Dermis microvascular lymphatic vessel endothelial cell (primary cell): ENCODE measurements at regions not wholly inside any gene's neighbourhood (a gene's known extent, or its start where the extent isn't known, plus 50 kb on each side); places are given as distances from the start of the nearest gene placed in this dataset.
"Not testable (repeated sequence)": the region's sequence is repeated elsewhere in the genome, so short reads cannot be mapped to it uniquely, and the experiment has no call there.

Experiments used
- DNase-seq, 2 donors: peaks; one replicate each; pipeline versions ENCODE4 v3.0.0 to v3.0.0-alpha.2; 2010; ENCODE audit warnings: low read depth in 2 of 2

DNA sequence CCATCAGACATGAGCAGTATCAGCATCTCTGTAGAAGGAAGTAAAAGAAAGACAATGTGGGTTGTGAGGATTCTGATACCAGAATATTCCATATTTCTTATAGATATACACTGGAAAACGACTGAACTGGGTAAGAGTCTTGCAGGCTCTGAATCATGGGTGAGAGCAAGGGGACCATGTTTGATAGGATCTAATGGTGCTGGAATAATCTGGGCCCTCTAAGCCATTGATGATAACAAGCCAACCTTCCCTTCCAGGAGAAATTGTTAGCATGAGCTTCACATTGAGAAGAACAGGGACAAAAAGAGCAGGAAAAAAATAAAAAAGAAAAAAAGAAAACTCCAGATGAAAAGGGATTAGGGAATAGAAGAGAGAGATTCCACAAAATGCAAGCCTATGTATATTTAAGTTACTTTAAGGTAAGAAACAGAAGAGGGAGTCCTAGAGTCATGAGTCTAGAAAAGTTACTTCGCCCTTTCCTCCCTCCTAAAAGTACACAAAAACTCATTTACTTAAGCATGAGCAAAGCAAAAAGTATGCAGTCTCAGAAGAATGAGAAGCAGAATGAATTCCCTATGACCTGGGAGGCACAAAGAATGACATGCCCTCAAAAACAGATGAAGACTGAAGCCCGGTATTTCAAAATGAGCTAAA, 181.9 kb downstream of the TMEM26 start:
- no peak for DNase-seq

DNA sequence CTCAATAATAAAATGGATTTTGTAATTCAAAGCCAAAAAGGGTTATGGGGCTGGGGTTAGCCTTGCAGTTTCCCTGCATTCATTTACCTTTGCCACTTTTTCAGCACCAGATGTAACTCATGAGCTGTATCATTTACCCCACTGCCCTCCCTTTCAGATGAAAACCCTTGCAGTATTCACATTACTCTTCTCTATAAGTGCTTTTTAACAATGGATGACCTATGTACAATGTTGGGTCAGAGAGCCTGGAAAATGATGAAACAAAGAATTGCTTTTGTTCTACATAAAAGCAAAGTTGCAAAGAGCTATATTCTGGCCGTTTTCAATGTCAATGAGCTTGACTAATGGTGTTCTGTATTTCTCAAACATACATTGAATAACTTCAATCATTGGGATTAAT, 189.7 kb downstream of the TMEM26 start:
- no peak for DNase-seq

DNA sequence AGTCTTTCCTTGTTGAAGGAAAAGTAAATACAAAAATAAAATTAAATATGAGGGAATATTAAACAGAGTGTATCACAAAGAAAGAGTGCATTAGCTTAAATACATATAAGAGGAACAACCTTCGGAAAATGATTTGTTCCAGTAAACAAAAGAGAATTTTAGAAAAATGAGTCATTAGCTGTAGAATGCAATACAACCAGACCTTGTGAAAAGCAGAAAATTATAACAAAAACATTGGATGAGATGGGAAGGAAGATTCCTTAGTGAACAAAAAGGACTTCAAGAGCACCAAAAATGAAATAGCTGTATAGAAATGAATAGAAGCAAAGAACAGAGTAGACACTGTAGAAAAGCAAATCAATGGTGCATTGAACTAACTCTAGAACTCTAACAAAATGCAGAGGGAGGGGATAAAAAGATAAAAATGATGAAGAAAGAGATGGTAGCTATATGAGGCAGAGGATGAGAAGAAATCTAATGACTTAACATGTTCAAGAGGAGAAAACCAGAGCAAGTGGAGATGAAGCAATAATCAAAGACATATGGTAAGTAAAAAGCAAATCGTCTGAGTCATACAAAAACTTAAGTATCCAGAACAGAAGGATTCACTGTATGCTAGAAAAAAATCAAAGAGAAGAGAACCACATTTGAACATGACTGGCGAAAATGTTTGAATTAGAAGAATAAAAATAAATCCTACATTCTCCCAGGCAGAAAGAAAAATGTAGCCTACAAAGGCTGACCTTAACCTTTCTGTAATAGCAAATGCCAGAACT, 190.5 kb downstream of the TMEM26 start:
- no peak for DNase-seq

DNA sequence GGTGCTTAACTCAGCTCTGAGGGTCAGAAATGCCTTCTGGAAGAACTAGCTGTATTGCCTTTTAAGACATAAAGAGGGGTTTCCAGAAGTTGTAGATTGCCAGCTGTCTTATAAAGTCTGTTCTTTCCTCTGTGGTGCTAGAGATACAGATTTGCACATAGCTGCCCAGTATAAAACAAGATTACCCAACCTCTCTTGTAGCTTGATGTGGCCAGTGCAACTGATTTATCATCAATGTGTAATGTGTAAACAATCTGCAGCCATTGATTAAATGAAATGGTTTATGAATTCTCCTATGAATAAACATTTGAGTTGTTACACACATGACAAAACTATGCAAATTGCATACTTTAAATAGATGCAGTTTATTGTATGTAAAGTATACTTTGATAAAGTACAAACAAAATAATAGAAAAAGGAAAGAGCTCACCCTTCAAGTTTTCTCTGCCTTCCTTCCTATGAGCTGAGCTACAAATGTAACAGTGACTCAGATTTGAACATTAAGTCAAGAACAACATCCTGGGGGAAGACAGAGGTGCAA, 195.2 kb downstream of the TMEM26 start:
- no peak for DNase-seq

DNA sequence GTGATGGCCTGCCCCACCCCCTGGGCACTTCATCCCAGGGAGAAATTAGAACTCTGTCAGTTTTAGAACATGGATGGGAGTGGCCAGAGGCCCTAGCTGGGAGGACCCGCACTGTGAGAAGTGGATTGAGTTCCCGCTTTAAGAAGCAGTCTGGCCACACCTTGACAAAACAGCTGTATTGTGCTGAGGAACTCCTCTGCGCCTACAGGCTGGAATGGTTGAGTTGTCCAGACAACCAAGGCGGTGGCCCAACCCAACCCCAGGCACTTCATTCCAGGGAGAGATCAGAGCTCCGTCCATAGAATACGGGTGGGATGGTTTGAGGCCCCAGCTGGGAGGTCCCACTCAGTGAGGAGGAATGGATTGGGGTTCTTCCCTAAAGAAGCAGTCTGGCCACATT, 196.0 kb downstream of the TMEM26 start:
- no peak for DNase-seq

DNA sequence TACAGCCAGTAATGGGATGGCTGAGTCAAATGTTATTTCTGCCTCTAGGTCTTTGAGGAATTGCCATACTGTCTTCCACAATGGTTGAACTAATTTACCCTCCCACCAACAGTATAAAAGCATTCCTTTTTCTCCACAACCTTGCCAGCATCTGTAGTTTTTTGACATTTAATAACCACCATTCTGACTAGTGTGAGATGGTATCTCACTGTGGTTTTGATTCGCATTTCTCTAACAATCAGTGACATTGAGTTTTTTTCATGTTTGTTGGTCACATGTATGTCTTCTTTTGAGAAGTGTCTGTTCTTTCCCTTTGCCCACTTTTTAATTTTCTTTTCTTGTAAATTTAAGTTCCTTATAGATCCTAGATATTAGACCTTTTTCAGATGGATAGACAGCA, 200.9 kb downstream of the TMEM26 start:
- DNase-seq: not testable (repeated sequence)

DNA sequence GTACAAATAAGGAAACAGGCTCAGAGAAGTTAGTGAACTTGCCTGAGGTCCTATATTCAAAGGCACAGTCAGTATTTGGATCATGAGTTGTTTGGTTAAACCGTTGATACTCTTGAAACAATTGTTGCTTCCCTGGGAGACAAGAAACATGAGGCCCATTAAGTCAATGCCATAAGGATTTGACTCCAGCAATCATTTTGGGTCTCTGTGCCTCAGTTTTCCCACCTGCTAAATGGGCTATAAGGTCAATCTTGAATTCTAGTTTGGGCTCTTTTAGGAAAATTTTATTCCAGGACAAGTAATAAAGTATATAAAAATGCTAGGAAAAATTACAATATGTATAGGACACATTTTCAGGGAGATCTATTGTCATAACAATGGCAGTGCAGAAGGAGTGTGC, 202.1 kb downstream of the TMEM26 start:
- DNase-seq: no peak

DNA sequence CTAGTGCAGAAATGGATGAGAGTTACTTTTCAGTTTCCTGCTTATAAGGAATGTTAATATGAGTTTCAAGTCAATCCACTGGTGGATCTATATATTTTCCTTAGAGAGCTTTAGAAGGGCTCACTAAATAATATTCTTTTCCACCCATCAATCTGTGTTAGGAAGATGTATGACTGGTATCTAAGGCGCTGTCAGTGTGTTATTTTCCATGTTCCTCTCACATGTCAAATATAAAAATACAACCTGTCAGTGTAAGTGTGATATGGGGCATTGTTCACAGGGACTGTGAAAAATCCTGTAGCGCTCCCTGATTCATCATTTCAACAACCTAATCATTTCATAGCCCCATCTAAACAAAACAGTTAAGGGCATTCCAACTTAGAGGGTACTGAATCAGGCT, 203.1 kb downstream of the TMEM26 start:
- no peak for DNase-seq

DNA sequence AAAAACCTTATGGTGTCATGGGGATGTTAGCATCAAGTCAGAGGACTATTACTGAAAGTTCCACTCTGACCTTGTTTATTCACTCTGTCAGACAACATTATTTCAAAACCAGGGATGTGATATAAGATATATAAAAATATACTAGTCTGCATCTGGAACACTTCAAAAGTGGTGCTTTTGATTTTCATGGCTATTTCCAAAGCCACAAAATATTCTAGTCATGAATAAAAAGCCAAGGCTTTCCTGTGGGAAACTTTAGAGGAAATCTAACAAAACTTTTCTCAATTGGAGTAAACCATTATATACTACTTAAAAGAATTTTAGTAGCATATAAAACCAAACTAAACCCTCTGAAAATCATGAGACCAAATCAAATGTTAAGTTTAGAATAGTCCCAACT, 205.2 kb downstream of the TMEM26 start:
- no peak for DNase-seq

DNA sequence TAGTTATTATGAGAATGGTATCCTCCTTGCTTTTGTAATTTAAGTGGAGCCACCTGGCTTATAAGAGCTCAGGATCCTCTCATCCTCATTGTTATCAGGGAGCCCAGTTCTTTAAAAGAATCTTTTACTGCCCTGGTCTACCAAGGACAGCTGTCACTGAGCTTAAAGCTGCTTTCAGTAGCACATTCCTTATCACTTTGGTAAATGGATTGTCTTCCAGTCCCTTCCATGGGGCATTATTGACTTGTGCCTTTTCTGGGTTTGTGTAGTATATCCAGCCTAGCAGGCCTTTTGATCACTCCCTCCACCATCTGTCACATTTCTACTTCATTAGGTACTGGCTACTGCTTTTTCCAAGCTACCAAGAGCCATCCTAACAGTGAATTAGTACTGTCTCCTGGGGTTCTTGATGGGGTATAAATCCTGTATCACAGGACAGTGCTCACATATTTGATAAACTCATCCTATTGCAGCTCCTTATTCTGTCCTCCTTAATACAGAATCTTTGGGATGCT, 208.9 kb downstream of the TMEM26 start:
- no peak for DNase-seq

DNA sequence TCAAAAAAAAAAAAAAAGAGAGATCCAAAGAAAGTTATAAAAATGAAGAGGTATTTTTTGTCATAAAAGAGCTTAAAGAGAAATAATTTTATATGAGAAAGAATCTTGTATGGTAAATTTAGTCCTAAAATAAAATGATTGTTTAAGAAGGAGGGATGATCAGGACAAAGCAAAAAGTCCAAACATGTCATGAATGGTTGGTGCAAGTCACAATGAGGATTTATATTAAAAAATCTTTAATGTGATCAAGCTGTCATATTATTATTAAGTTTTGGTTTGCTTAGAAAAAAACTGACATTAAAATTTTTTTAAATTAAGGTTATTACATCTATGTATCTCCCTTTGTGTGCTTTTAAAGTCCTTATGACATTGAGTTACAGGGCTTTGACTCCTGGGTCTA, 220.4 kb downstream of the TMEM26 start:
- DNase-seq: no peak

DNA sequence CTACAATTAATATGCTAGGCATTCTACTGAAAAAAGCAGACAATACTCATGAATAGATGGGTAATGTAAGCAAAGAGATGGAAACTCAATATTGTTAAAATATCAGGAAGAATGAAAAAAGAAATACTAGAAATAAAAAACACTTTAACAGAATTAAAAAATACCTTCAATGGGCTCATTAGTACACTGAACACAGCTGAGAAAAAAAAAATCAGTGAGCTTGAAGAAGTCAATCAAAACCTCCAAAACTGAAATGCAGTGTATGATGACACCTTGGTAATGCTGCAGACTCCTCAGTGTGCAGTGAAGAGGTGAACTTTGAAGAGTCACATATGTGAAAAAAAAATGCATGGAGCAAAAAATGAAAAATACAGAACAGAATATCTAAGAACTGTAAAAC, 227.2 kb downstream of the TMEM26 start:
- DNase-seq: no peak

DNA sequence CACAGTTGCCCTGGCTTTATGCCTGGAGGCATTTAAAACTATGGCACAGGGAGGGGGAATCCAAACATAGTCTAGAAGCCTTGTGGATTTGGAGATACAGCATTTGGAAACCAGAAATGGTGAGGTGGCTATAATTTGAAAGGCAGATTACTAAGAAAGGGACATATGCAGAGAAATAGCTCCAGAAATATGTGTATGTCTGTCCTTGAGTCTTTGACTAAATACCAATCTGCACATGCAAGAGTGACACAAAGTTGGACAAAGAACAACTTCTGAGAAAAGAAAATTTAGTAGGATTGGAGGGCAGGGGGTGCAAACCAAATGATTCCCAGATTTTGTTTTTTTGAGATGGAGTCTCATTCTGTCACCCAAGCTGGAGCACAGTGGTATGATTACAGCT, 229.6 kb downstream of the TMEM26 start:
- no peak for DNase-seq

DNA sequence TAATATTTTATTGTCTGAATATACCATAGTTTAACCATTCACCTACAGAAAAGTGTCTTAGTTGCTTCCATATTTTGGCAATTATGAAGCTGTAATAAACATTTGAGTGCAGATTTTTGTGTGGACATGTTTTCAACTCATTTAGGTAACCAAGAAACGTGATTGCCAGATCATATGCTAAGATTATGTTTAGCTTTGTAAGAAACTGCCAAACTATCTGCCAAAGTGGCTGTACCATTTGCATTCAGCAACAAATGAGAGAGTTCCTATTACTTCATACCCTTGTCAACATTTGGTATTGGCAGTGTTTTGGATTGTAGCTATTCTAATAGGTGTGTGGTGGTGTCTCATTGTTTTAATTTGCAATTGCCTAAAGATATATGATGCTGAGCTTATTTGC, 233.5 kb downstream of the TMEM26 start:
- DNase-seq: no peak

DNA sequence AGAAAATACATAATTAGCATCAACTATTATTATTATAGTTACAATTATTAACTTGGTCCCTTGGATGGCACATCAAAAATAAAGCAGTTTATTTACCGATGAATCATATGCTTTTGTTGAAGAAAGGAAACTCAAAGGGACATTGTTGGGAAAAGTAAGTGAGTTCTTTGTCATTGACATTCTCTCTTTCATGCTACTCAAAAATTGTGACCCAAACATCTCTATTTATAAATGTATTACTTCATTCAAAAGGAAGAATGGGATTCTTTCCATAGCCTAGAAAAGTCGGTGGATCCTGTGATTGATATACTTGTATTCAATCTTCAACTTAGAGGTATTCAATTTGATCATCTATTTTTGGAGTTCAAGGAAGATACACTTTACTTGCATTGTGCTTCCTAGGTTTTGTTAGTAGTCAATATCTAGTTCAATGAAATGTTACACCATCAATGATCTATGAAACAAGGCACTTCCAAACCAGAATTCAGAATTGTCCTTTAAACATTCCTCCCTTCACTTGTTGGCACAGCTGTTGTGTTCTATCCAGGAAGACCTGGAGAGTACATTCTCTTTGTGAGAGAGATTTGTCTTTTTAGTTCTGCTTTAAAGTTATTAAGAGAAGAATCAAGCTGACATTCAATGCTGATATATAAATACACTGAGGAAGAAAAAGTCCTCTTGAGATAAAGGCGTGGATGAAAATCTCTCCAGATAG, 235.2 kb downstream of the TMEM26 start:
- no peak for DNase-seq

DNA sequence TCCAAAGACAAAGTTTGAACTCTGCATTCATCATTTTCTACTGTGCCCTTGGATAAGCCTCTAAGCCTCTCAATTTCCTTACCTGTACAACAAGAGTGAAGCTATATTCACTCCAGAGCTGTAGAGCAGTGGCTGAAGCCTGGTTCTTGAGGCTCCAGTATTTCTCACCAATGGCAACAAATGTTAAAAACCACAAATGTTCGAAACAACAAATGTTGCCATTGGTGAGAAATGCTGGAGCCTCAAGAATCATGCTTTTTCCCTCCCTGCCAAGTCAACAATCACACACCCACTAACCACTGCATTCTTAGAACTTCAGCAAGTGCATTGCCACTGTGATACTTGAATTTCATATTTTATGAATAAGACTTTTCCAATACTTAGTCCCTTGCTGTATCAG, 237.9 kb downstream of the TMEM26 start:
- DNase-seq: no peak

DNA sequence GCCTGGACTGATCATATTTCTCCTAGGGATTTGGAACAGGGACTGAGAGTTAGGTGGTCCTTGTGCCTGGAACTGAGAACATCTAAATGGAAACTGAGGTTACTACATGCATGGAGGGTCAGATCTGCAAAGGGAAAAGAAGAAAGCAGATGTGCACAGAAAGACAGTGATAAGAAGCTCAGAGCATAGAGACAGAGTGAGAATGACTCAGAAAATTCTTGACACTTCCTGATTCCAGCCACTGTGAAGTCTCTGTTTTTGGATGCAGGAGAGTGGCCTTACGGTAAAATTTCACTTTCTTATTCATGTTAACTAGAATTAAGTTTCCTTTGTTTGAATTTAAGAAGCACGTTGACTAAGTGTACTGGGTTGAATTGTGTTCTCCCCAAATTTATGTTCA, 241.7 kb downstream of the TMEM26 start:
- no peak for DNase-seq

DNA sequence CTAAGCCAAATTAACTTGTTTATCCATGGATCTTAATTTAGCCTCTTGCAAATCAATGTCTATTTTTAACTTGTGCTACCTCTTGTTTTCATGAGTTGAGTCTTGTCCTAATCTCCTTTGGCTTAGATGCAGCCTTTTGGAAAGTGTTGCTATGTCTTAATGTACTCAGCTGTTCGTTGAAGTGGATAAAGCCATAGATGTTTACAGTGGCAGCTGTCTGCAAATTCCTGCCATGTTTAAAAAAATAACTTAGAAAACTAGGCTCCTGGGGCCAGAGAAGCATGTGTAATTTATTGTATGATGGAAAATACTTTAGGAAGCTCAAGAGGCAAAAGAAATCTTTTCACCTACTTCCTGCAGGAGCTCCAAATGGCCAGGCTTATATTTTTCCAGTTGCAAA, 253.1 kb upstream of the RHOBTB1 start:
- DNase-seq: no peak

DNA sequence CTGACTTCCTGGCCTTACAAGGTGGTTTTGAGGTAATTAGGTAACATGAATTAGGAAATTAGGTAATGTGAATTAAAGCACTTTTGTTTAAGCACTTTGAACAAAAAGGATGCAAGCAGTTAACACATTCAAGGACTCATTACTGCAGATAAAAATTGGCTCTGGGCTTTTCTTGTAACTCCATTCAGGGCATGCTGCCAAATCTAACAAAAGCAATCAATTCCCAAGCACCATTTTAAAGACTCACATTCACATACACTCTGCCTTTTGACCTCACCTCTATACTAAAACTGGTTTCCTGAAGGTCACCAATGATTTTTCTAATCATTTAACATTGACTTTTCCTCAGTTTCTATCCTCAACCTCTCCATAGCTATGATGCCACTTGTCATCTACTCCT, 251.2 kb upstream of the RHOBTB1 start:
- no peak for DNase-seq

DNA sequence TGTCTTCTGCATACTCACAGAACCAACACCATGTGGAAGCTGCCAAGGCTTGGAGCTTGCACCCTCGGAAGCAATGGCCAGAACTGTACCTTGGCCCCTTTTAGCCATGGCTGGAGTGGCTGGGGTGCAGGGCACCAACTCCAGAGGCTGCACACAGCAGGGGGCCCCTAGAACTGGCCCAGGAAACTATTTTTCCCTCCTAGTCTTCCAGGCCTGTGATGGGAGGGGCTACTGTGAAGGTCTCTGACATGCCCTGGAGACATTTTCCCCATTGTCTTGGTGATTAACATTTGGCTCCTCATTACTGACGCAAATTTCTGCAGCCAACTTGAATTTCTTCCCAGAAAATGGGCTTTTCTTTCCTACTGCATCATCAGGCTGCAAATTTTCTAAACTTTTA, 248.6 kb upstream of the RHOBTB1 start:
- not testable (repeated sequence) for DNase-seq

DNA sequence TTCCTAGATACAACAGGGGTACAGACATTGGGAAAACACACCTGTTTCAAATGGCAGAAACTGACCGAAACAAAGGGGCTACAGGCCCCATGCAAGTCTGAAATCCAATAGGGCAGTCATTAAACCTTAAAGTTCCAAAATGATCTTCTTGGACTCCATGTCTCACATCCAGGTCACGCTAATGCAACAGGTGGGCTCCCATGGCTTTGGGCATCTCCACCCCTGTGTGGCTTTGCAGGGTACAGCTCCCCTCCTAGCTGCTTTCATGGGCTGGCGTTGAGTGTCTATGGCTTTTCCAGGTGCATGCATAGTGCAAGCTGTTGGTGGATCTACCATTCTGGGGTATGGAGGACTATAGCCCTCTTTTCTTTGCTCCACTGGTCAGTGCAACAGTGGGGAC, 248.1 kb upstream of the RHOBTB1 start:
- no peak for DNase-seq

DNA sequence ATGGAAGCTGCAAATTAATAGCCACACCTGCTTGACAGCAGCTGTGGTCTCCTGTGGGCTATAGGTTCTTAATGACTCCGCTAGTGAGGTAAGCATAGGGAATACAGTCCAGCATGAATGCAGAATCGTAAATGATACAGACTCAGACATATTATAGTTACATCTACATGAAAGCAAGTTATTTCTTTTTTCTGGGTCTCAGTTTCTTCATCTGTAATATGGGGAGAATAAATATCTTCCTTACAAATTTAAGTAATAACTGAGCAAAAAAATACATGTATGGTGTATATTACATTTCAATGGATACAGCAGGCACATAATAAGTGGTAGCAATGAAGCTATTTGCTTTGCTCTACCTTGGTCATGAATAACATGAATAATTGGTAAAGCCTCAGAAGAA, 245.9 kb upstream of the RHOBTB1 start:
- no peak for DNase-seq
